Suprapubic skin (tissue), 3 donors: ENCODE measurements at regions not wholly inside any gene's neighbourhood (a gene's known extent, or its start where the extent isn't known, plus 50 kb on each side); places are given as distances from the start of the nearest gene placed in this dataset.

Source experiments
- CTCF ChIP-seq, 2 donors: fragments of 200-600 bp in 1 of 2; fragments of 450-650 bp in 1 of 2; sonication (generic) in 1 of 2; IDR thresholded peaks; one replicate each; pipeline ENCODE4 v1.5.1; 2016 to 2019; ENCODE audit warnings: antibody characterized with exemption in 2 of 2, mild to moderate bottlenecking in 1 of 2, moderate library complexity in 1 of 2
- EP300 ChIP-seq: sonication (generic); formaldehyde crosslinking; IDR thresholded peaks from one replicate; pipeline ENCODE4 v1.6.1; 2017; ENCODE audit warnings: antibody characterized with exemption
- POLR2A ChIP-seq, 2 donors: fragments of 450-650 bp; IDR thresholded peaks; one replicate each; pipeline ENCODE4 v1.6.1; 2017; ENCODE audit warnings: antibody characterized with exemption in 2 of 2, mild to moderate bottlenecking in 2 of 2, moderate library complexity in 2 of 2

- TF ChIP-seq CTCF (IDR thresholded peaks at IDR 0.05), result no peak
- no peak for TF ChIP-seq EP300
- TF ChIP-seq POLR2A (IDR thresholded peaks at IDR 0.05), result no peak
Observed at GRCh38 chr18:61957801-61958516, 65.2 kb upstream of the RNF152 start.
